Loucy (cell line): ENCODE measurements at regions not wholly inside any gene's neighbourhood (a gene's known extent, or its start where the extent isn't known, plus 50 kb on each side); places are given as distances from the start of the nearest gene placed in this dataset.

Source experiments
- CTCF ChIP-seq: fragments of 200-600 bp; sonication (generic); conservative IDR thresholded peaks from 2 replicates; pipeline ENCODE4 v1.5.1; 2014; ENCODE audit warnings: mild to moderate bottlenecking, antibody characterized with exemption, low read length
- EZH2phosphoT487 ChIP-seq: fragments of 200-600 bp; IDR thresholded peaks from 2 replicates; pipeline ENCODE4 v1.6.1; 2018; ENCODE audit warnings: antibody characterized with exemption, mild to moderate bottlenecking, moderate library complexity, borderline replicate concordance

GRCh38 chr9:21569721-21570120 lies 87.6 kb upstream of the IFNE start:
- TF ChIP-seq CTCF, result no peak
- TF ChIP-seq EZH2phosphoT487, result no peak
